Central memory CD8-positive, alpha-beta T cell (primary cell): ENCODE measurements at regions not wholly inside any gene's neighbourhood (a gene's known extent, or its start where the extent isn't known, plus 50 kb on each side); places are given as distances from the start of the nearest gene placed in this dataset.

Experiments used
- ATAC-seq: fragments of 150-1000 bp; cut with Tn5 transposase; replicated peaks from 2 replicates; pipeline ENCODE4 v1.10.0; 2022; ENCODE audit warnings: mild to moderate bottlenecking, moderate FRiP score, moderate number of reproducible peaks; ENCODE audit not compliant: poor library complexity, severe bottlenecking; ENCODE audit errors: extremely low read depth
- DNase-seq, 2 donors: peaks; one replicate each; pipeline ENCODE4 v3.0.0; 2021; ENCODE audit warnings: low spot score in 2 of 2
- H3K27ac Mint-ChIP-seq: one replicate; pipeline ENCODE4 v1.8.0; 2022; ENCODE audit warnings: low read depth, mild to moderate bottlenecking, moderate library complexity, mixed read lengths
- H3K27me3 Mint-ChIP-seq: one replicate; pipeline ENCODE4 v1.8.0; 2022; ENCODE audit warnings: mixed read lengths
- H3K36me3 Mint-ChIP-seq: one replicate; pipeline ENCODE4 v1.8.0; 2022; ENCODE audit warnings: mild to moderate bottlenecking, moderate library complexity, mixed read lengths; ENCODE audit not compliant: insufficient read depth
- H3K4me1 Mint-ChIP-seq: one replicate; pipeline ENCODE4 v1.8.0; 2022; ENCODE audit warnings: mixed read lengths
- H3K4me3 Mint-ChIP-seq: one replicate; pipeline ENCODE4 v1.8.0; 2022; ENCODE audit warnings: mild to moderate bottlenecking, moderate library complexity, mixed read lengths
- H3K9me3 Mint-ChIP-seq: one replicate; pipeline ENCODE4 v1.8.0; 2022; ENCODE audit warnings: mixed read lengths

GRCh38 chr13:27673911-27674310 lies 52.2 kb downstream of the POLR1D start:
- H3K4me3 Mint-ChIP-seq = no peak overlapping the region
- no peak for DNase-seq
- no peaks in the 10 kb centered on the region for H3K4me1 Mint-ChIP-seq
- H3K36me3 Mint-ChIP-seq = no peaks in the 10 kb centered on the region
- no peak overlapping the region for H3K27ac Mint-ChIP-seq
- H3K27me3 Mint-ChIP-seq = no peaks in the 10 kb centered on the region
- no peak for ATAC-seq
- H3K9me3 Mint-ChIP-seq = no peaks in the 10 kb centered on the region

- no peak for ATAC-seq
- Mint-ChIP-seq H3K36me3 (no peaks in the 10 kb centered on the region), H3K9me3 (no peaks in the 10 kb centered on the region), H3K27me3 (peaks cover 34% of the 10 kb centered on the region), H3K4me1 (no peaks in the 10 kb centered on the region), H3K27ac (no peak overlapping the region), H3K4me3 (no peak overlapping the region)
- DNase-seq = no peak
Observed at GRCh38 chr13:27678306-27679040, 56.8 kb downstream of the POLR1D start.

- H3K27me3 Mint-ChIP-seq = peaks cover 35% of the 10 kb centered on the region
- H3K27ac Mint-ChIP-seq = no peak overlapping the region
- no peaks in the 10 kb centered on the region for H3K4me1 Mint-ChIP-seq
- no peaks in the 10 kb centered on the region for H3K9me3 Mint-ChIP-seq
- DNase-seq = no peak
- no peak overlapping the region for H3K4me3 Mint-ChIP-seq
- ATAC-seq = no peak
- no peaks in the 10 kb centered on the region for H3K36me3 Mint-ChIP-seq
Observed at GRCh38 chr13:27679396-27679795, 57.7 kb downstream of the POLR1D start.

- Mint-ChIP-seq H3K27ac (no peak overlapping the region), H3K4me1 (no peaks in the 10 kb centered on the region), H3K9me3 (no peaks in the 10 kb centered on the region), H3K36me3 (no peaks in the 10 kb centered on the region), H3K4me3 (no peak overlapping the region), H3K27me3 (peaks cover 35% of the 10 kb centered on the region)
- DNase-seq (no peak), ATAC-seq (no peak)
Observed at GRCh38 chr13:27679896-27680295, 58.2 kb downstream of the POLR1D start.

- ATAC-seq = no peak
- DNase-seq = no peak
- Mint-ChIP-seq H3K27ac (no peak overlapping the region), H3K4me1 (no peaks in the 10 kb centered on the region), H3K36me3 (no peaks in the 10 kb centered on the region), H3K9me3 (no peaks in the 10 kb centered on the region), H3K4me3 (no peak overlapping the region), H3K27me3 (peaks cover 38% of the 10 kb centered on the region)
Observed at GRCh38 chr13:27680465-27680864, 58.8 kb downstream of the POLR1D start.

GRCh38 chr13:27691207-27691606 lies 69.5 kb downstream of the POLR1D start:
- ATAC-seq = no peak
- no peak for DNase-seq

GRCh38 chr13:27696731-27697130 lies 75.0 kb downstream of the POLR1D start:
- H3K9me3 Mint-ChIP-seq = no peaks in the 10 kb centered on the region
- DNase-seq (no peak), ATAC-seq (no peak)
- H3K36me3 Mint-ChIP-seq = no peaks in the 10 kb centered on the region
- no peak overlapping the region for H3K4me3 Mint-ChIP-seq
- peaks cover 47% of the 10 kb centered on the region for H3K27me3 Mint-ChIP-seq
- H3K27ac Mint-ChIP-seq = no peak overlapping the region
- H3K4me1 Mint-ChIP-seq = no peaks in the 10 kb centered on the region

More at GRCh38 chr13:27691207-27691606, 69.5 kb downstream of the POLR1D start:
- H3K9me3 Mint-ChIP-seq = peaks cover 17% of the 10 kb centered on the region
- no peaks in the 10 kb centered on the region for H3K36me3 Mint-ChIP-seq
- H3K4me3 Mint-ChIP-seq = no peak overlapping the region
- no peaks in the 10 kb centered on the region for H3K4me1 Mint-ChIP-seq
- no peak overlapping the region for H3K27ac Mint-ChIP-seq
- H3K27me3 Mint-ChIP-seq = peaks cover 35% of the 10 kb centered on the region

GRCh38 chr13:27699952-27700351 lies 78.3 kb downstream of the POLR1D start:
- ATAC-seq = no peak
- H3K4me1 Mint-ChIP-seq = no peaks in the 10 kb centered on the region
- no peaks in the 10 kb centered on the region for H3K36me3 Mint-ChIP-seq
- DNase-seq = no peak
- H3K9me3 Mint-ChIP-seq = peaks cover 19% of the 10 kb centered on the region
- H3K27ac Mint-ChIP-seq = no peak overlapping the region
- H3K27me3 Mint-ChIP-seq = peaks cover 59% of the 10 kb centered on the region
- no peak overlapping the region for H3K4me3 Mint-ChIP-seq

- H3K27me3 Mint-ChIP-seq = peaks cover 59% of the 10 kb centered on the region
- H3K36me3 Mint-ChIP-seq = no peaks in the 10 kb centered on the region
- H3K4me3 Mint-ChIP-seq = no peak overlapping the region
- no peaks in the 10 kb centered on the region for H3K4me1 Mint-ChIP-seq
- ATAC-seq (no peak), DNase-seq (no peak)
- no peak overlapping the region for H3K27ac Mint-ChIP-seq
- H3K9me3 Mint-ChIP-seq = peaks cover 19% of the 10 kb centered on the region
Observed at GRCh38 chr13:27704681-27705080, 83.0 kb downstream of the POLR1D start.

- Mint-ChIP-seq H3K4me1 (no peaks in the 10 kb centered on the region), H3K36me3 (no peaks in the 10 kb centered on the region), H3K4me3 (no peak overlapping the region), H3K27me3 (peaks cover 43% of the 10 kb centered on the region), H3K9me3 (peaks cover 6% of the 10 kb centered on the region), H3K27ac (no peak overlapping the region)
- ATAC-seq (no peak), DNase-seq (no peak)
Observed at GRCh38 chr13:27708325-27708724, 84.0 kb upstream of the GSX1 start.

GRCh38 chr13:27709779-27710178 lies 82.5 kb upstream of the GSX1 start:
- Mint-ChIP-seq H3K27me3 (peaks cover 33% of the 10 kb centered on the region), H3K4me1 (no peaks in the 10 kb centered on the region), H3K4me3 (no peak overlapping the region), H3K9me3 (no peaks in the 10 kb centered on the region), H3K27ac (no peak overlapping the region), H3K36me3 (no peaks in the 10 kb centered on the region)
- DNase-seq (no peak), ATAC-seq (no peak)

GRCh38 chr13:27712421-27712820 lies 79.9 kb upstream of the GSX1 start:
- H3K9me3 Mint-ChIP-seq = no peaks in the 10 kb centered on the region
- H3K36me3 Mint-ChIP-seq = no peaks in the 10 kb centered on the region
- peaks cover 18% of the 10 kb centered on the region for H3K27me3 Mint-ChIP-seq
- H3K4me3 Mint-ChIP-seq = no peak overlapping the region
- DNase-seq (no peak), ATAC-seq (no peak)
- no peaks in the 10 kb centered on the region for H3K4me1 Mint-ChIP-seq
- H3K27ac Mint-ChIP-seq = no peak overlapping the region

GRCh38 chr13:27713767-27714166 lies 78.5 kb upstream of the GSX1 start:
- no peaks in the 10 kb centered on the region for H3K36me3 Mint-ChIP-seq
- H3K27me3 Mint-ChIP-seq = peaks cover 8% of the 10 kb centered on the region
- ATAC-seq = no peak
- no peak overlapping the region for H3K27ac Mint-ChIP-seq
- no peaks in the 10 kb centered on the region for H3K9me3 Mint-ChIP-seq
- no peak for DNase-seq
- no peaks in the 10 kb centered on the region for H3K4me1 Mint-ChIP-seq
- no peak overlapping the region for H3K4me3 Mint-ChIP-seq
